GM18867 (cell line): ENCODE measurements at regions not wholly inside any gene's neighbourhood (a gene's known extent, or its start where the extent isn't known, plus 50 kb on each side); places are given as distances from the start of the nearest gene placed in this dataset.
"Not testable (repeated sequence)": the region's sequence is repeated elsewhere in the genome, so short reads cannot be mapped to it uniquely, and the experiment has no call there.

Source experiments
- ATAC-seq: cut with Tn5 transposase; IDR thresholded peaks from one replicate; pipeline ENCODE4 v1.9.1; 2021; ENCODE audit warnings: mild to moderate bottlenecking, moderate library complexity; ENCODE audit not compliant: unreplicated experiment

DNA sequence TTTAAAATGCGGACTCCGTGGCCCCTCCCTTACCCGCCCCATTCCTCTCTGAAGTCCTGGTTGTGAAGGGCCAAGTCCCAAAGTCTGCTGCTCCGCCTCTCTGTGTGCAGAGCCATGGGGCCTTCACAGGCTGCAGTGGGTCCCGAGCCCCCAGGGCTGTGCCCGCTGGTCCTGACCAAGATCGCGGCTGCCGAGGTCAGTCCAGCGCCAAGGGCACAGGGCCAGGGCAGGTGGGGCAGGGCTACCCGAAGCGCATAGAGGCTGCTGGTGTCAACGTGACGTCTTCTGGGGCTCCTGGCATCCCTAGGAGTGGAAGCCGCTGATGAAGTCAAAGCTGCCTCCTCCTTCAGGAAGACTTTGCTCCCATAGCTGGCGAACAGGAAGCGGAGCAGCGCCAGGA lies 858.8 kb downstream of the TUBA3C start:
- ATAC-seq: not testable (repeated sequence)

DNA sequence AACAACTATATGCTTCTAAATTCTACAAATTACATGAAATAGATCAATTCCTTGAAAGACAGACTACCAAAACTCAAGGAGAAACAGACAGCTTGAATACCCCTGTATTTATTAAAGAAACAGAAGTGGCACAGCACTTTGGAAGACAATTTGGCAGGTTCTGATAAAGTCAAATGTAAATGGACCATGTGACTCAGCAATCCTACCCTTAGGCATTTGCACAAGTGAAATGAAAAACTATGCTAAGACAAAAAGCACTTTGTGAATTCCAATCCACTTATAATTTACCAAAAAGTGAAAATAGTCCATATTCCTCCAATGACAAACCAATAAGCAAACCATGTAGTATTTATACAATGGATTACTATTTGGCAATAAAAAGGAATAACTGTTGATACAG lies 862.0 kb downstream of the TUBA3C start:
- not testable (repeated sequence) for ATAC-seq

DNA sequence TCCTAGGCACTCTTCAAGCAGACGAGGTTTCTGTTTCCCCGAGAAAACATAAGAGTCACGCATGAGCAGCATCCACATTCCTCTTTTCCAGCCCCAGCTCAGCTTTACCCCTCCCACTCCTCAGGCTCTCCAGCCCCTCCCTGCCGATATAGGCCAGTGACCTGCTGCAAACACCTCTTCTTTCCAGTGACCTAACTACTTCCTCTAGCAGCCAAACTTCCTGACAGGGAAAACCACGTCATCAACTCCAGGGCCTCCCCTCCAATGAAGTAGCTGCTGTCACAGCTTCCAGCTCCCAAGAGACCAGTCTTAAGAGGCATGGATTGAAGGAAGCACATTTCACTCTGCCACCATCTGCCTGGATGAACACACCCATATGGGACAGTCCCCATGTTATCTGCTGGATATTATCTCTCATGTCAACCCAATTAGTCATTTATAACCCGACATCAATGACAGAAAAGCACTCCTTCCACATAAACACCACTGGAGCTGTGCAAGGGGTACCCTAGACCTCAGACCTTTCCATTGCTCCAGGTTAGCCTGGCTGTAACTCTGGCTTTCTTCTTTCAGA lies 878.3 kb downstream of the TUBA3C start:
- ATAC-seq: not testable (repeated sequence)

DNA sequence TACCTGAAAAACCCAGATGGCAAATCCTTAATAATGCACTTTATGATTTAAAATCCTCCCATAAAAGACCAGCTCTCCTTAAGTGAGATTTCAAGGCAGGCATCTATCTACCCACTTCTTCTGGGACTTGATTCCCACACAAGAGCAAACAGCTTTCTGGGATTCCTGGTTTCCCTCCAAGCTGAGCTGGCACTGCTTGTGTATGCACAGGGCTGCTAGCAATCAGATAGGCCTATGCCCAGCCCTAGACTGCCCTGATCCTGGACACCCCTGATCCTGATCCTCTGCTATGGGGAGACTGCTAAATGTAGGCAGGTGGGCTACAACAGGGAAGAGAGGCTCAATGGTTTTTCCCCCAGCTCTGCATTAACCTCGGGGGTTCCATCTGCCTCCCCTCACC lies 880.7 kb downstream of the TUBA3C start:
- ATAC-seq: not testable (repeated sequence)

DNA sequence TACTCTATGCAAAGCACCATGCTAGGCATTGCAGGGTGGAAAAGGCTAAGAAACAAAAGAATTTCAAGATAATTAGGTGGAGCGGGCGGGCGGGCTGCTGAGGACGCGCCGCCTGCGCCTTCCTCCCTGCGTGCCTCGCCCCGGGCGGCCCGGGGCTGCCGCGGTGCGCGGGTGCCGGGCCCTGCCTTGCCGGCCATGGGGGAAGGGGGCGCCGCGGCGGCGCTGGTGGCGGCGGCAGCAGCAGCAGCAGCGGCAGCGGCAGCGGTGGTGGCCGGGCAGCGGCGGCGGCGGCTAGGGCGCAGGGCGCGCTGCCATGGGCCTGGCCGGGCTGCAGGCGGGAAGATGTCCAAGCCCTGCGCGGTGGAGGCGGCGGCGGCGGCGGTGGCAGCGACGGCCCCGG lies 884.3 kb downstream of the TUBA3C start:
- ATAC-seq: not testable (repeated sequence)

DNA sequence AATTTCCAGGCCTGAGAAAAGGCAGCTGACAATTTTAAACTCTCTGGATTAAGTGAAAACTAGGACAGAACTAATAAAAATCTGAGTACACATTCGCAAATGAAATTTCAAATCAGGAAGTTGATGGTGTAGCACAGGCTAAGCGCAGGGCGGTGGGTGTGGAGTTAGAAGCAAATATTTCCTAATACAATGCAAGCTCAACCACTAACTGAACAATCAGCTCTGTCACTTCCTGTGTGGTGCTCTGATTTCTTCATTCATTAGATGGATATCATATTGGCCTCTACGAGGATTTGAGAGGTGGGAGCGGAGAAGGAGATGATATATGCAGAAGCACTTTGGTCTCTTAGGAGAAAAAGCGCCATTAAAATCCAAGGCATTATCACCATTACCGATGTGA lies 885.0 kb downstream of the TUBA3C start:
- not testable (repeated sequence) for ATAC-seq

DNA sequence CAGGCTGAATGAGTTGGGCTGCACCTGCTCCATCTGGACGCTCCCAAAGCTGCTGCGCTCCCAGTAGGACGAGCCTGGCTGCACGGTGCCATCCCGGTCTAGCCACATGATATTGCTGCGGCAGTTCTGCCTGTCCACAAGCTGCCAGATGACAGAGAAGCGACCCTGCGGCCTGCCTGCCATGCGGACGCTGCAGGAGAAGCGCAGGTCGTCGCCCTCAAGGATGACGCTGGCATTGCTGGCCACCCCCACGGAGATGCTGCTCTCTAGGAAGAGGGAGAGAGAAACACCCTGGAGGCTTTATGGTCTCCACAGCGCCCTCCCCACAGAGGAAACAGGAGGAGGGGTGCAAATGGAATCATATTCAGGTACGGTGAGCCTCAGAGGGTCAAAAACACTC lies 887.3 kb downstream of the TUBA3C start:
- not testable (repeated sequence) for ATAC-seq

DNA sequence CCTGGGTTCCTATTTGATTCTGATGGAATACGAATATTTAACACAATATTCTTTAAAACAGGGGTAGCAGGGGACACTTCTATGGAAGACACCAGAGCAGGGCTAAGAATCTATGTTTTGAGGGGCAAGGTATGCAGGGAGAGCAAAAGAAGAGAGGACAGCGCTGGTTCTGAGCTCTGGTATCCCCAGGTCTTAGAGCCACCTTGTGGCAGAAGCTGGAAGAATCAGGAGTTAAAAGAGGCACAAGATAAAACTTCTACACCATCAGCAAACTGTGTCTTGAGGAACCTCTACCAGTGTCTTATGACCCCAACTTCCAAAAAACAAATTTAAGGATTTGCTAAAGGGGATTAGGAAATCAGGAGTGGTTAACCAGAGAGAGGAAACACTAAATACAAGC lies 894.8 kb downstream of the TUBA3C start:
- ATAC-seq: not testable (repeated sequence)

DNA sequence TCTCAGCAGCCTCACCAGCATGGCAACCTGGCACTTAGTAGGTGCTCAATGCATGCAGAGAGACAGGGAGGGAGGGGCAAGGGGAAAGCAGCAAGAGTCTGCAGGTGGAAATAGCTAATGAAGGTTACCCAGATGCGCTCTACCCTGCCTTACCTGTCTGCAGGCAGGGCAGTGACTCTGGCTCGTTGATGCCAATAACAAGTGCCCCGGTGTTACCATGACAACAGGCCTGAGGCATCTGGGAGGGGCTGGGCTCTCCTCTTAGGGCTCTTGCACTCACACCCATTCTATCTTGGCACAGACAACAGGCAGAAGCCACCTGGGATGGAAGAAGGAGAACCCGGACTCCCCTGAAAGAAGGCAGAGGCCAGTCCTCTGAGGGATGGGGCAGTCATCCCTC lies 896.0 kb downstream of the TUBA3C start:
- not testable (repeated sequence) for ATAC-seq

DNA sequence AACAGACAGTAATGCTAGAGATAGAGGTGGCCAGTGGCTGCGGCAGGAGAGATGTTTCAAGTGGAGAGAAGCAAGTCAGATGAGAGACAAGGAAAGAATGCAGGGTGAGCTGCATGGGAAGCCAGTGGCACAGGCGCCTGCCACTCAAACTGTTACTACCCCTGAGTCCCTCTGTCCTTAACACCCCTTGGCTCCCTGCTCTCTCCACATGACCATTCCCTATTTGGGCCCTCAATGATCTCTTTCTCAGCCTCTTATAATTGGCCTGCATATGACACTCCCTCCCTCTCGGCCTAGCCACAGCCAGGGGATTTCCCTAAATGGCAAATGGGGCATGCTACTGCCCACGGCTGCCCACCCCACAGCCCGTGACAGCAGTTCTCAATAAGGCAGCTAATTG lies 897.6 kb downstream of the TUBA3C start:
- not testable (repeated sequence) for ATAC-seq

DNA sequence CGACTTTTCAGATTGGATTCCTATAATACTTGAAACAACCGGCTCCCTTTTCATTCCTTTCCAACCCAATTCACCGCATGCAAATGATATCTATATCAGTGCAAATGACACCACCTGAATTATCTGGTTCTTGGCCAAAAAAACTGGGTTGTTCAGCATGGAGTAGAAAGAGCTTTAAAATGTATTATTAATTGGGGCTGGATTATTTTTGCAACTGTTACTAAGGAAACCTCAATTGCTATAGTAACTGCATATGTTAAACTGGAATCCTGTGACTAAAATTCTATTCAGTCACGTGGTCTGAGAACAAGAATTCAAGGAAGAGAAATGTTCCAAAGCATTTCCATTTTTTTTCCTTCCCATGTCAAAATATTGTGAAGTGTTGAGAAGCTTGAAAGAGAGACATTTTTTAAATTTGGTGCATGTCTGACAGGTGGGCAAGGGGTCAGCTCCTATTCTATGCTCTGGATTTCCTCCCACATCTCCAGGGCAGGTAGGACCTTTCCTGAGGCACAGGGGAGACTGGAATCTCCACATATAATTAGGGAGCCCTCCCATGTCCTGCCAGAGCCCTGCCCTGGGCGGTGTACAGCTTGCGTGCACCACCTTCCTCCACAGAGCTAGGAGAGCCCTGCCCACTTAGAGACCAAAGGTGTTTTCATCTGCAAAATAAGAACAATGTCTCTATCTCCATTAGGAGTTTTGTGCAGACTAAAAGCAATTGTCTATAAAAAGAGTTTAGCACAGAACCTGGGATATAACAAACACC lies 899.6 kb downstream of the TUBA3C start:
- ATAC-seq: not testable (repeated sequence)

DNA sequence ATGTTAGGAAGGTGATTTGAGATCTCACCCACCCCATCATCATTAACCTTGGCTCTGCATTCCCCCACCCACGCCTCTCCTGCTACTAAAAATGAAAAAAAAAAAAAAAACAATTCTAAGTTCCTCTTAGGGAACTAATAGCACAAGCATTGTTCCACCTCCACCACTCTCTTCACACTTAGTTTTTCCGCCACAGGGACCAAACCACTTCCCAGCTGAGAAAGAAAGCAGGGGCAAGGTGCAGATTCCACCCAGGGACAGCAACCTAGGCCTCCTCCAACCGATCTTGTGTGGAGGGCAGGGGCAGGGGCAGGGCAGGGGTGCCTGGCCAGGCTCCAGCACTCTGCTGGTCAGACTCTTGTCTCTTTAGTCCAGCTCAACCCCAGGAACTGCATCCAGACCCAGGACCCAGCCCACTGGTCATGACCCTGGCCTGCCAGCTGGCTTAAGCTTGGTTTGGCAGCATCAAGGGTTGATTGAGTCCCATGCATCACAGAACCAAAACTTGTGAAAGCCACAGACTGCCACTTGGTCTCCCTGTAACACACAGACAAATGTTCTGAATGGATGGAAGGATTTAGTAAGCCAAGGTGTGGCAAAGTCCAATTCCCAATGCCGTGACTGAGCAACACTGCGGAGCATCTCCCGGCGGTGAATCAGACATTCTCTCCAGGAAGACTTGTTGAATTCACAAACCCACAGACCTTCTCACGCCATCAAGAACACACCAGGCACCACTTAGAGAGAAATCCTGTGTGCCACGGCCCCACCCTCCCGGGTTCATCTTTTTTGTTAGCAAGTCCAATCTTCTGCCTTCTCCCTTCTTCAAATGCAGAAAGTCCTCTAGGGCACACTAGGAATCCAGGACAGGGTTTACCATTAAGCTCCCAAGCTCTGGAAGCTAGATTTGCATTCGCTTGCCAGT lies 900.5 kb downstream of the TUBA3C start:
- not testable (repeated sequence) for ATAC-seq

DNA sequence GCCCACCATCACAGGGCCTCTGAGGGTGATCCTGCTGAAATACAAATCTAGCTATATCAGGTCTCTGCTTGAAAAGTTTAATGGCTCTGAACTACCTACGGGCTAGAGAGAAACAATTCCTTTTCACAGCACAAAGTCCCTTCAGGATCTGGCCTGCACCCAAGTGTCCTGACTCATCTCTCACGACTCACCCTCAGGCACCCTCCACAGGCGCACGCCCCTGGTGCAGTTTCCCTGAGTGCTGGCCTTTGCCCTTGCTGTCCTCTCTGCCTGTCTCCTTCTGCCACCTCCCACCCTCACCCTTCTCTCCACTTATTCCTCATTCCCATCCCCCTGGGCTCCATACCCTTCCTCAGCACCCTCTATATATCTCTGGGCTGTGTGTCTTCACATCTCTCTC lies 901.7 kb downstream of the TUBA3C start:
- not testable (repeated sequence) for ATAC-seq

DNA sequence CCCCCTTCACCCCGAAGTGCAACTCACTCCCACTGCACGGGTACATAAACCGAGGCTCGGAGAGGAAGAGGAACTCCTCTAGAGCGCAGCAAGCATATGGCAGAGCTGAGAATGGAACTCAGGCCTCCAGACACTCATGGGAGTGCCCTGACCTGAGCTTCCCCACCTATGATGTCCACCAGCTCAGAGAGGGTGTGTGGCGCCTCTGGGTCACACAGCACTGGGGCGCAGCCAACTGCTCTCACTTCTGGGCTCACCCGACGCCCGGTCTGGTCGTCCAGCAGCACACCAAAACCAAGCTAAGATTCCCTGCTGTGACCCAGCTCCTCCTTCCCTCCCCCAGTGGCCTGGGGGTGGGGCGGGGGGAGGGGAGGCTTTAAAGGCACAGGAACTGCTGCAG lies 904.3 kb downstream of the TUBA3C start:
- ATAC-seq: not testable (repeated sequence)

DNA sequence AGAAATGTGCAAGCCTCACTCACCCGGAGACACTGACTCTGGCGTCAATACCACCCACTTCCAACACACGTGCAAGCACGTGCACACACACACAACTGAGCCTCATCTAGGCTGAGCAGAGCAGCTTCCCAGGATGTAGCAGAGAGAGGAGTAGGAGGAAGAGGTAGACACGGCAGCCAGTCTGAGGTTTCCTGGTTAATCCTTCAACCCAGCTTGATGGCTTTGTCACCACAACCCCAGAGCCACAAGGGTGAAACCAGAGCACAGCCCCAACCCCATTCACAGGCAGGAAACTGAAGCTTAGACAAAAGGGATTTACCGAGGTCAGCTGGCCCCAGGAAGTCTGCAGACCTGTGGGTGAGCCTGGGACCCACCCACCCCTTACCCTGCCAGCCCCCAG lies 905.3 kb downstream of the TUBA3C start:
- not testable (repeated sequence) for ATAC-seq

DNA sequence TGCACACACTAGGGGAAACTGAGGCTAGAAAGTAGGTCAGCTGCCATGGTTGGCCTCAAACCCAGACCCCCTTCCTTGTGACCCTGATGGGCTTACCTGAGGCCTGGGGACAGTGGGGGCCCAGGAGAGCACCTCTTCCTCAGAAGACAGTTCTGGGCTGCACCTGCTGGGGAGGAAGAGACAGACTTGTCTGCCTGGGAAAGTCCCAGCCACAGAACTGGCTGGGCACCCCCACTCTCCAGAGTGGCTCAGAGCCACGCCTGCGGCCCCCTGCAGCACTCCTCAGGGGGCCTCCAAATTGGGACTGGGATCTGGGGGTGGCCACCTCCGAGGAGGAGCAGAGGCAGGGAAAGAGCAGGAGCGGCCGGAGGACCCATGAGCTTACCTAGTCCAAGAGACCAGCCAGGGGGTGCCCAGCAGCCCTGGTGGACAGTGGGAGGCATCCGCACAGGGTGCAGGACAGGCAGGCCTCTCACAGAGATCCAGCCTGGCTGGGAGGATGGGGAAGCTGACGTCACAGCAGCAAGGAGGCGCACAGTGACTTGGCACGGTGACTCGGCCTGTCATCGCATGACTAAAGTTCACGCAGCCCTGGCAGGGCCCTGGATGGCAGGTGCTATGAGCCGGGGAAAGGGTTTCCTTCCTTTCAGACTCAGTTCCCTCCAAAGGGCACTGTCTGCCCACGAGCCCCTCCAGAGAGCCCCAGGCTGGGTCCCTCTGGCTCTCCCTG lies 907.7 kb downstream of the TUBA3C start:
- not testable (repeated sequence) for ATAC-seq

DNA sequence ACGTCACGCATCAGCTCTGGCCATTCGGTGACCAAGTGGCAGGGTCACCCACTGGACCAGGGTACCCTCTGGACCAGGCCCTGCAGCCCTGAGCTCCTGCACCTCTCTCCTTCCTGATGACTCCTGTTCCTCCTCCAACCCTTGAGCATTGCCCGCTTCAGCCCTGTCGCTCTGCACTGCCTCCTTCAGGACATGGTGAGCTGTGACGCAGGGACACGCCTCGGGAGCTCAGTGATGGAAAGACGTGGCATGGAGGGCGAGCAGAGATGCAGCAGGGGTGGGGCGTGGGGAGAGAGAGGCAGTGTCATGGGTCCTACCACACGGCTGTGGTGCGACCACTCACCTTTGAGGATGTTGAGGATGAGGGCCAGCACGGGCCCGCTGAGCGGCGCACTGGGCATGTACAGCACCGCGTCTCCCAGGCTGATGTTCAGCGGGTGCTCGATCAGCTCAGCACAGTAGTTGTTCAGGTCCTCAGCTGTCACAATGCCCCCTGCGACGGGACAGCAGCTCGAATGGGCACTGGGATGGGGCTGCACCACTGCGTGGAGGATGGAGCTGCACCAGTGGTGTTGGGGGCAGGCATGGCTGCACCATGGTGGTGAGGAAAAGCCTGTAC lies 922.7 kb downstream of the TUBA3C start:
- ATAC-seq: not testable (repeated sequence)

DNA sequence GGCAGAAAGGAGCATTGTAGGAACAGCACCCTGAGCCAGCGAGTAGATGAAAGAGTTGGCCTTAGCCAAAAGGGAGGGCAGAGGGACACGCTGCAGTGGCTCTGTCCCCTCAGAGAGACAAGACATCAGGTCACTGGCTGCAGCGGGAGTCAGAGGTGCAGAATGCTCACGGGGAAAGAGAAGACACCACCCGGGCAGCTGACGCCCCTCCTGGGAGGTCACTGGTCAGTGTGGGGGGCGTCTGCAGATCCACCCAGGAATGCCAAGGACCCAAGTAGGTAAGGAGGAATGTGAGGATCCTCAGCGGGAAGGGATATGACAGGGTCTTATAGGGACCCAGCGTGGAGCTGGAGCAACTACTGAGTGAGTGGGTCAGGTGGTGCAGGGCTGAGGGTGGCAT lies 923.9 kb downstream of the TUBA3C start:
- not testable (repeated sequence) for ATAC-seq

DNA sequence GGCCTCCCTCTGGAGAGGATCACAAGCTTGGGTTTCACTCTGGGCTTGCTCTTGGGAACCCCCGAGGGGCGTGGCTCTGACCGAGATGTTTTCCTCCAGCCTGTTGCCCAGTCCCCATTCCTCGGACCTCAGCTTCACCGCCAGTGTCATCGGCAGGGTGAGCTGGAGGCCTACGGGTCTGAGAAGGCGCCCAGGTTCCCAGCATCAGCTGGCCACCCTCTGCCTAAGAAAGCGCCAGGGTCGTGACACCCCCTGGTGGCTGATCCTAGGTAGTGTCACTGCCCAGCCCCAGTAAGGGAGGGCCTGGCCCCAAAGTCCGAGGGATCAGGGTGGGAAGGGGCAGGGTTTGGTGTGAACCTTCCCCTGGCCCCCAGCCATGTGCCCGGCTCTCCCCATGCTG lies 928.8 kb downstream of the TUBA3C start:
- not testable (repeated sequence) for ATAC-seq

DNA sequence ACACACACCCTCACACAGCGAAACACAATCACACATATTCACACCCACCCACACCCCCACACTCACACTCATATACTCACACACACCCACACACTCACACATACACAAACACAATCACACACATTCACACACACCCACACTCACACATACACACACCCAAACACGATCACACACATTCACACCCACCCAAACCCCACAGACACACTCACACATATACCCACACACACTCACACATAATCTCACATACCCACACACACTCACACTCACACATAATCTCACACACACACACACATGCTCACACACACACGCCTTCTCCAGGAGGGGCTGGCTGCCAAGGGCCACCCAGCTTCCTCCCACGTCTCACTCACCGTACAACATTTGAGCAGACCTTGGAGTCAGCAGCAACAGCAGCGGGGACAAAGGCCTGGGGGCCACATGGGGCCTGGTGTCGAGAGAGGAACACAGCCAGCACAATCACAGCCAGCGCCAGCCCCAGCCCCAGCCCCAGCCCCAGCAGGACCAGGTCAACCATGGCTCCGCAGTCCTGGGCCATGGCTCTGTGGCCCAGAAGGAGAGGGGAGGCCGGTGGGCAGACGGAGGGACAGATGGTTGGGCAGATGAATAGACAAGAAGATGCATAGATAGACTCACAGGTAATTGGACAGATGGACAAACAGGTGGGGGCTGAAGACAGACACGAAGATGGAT lies 932.9 kb downstream of the TUBA3C start:
- ATAC-seq: not testable (repeated sequence)
